HG03354 (cell line): ENCODE measurements at regions not wholly inside any gene's neighbourhood (a gene's known extent, or its start where the extent isn't known, plus 50 kb on each side); places are given as distances from the start of the nearest gene placed in this dataset.
"Not testable (repeated sequence)": the region's sequence is repeated elsewhere in the genome, so short reads cannot be mapped to it uniquely, and the experiment has no call there.

Experiments
- ATAC-seq: cut with Tn5 transposase; IDR thresholded peaks from one replicate; pipeline ENCODE4 v1.9.1; 2021; ENCODE audit warnings: mild to moderate bottlenecking; ENCODE audit not compliant: unreplicated experiment, poor library complexity, severe bottlenecking

DNA sequence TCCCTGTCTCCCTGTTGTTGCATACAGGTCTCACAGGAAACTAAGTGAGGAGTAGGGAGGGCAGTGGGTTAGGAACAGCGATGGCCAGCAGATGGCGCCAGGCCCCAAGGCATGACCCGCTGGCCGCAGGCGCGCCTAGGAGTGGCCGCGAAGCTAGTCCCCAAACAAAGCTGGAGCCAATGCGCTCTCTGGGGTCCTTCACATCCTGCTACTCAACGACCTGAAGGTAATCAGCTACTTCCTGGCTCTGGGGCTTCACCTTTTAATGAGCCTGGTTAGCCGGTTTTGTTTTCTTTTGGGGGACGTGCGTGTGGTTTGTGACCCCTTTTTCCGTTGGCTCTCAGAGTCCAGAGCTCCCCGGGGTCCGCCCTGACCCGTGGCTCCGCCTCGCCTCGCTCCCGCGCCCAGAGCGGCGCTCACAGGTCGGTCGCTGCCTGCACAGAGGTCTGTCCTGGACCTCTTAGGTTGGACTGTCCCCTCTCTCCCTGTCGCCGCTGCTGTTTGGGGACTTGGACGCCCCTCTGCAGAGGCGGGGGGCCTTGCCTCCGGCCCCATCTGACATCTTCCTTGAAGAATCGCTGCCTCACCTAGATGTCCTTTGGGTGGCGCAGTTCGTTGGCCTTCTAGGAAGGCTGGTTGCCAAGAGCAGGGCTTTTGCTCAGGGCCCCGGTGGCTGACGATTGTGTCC lies 62.2 kb upstream of the GTF3A start:
- peak; percentile 93 for ATAC-seq

DNA sequence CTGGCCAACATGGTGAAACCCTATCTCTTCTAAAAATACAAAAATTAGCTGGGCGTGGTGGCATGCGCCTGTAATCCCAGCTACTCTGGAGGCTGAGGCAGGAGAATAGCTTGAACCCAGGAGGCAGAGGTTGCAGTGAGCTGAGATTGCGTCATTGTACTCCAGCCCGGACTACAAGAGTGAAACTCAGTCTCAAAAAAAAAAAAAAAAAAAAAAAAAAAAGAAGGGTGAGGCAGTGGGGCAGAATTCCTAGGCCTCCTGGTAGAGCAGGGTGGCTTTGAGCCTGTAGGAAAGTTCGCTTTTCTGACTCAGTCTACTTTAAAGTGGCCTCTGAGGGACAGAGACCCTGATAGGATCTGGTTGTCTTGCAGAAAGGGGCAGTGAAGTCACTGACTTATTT lies 60.8 kb upstream of the GTF3A start:
- ATAC-seq: not testable (repeated sequence)

DNA sequence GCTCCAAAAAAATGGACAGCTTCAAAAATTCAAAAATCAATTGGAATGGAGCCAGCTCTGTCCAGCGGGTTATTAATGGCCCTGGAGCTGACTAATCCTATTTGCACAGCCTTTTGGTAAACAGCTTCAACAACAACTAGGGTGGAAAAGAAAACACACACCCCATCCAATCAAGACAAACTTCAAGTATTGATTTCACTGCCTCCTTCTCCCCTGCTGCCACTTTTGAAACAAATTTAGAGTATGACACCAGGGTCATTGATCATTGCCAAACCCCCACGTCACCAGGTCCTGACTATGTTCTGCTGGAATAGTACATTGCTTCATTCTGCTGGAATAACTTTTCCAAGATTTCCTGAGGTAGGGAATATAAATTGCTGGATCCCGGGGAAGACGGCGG lies 56.8 kb upstream of the GTF3A start:
- no peak for ATAC-seq

DNA sequence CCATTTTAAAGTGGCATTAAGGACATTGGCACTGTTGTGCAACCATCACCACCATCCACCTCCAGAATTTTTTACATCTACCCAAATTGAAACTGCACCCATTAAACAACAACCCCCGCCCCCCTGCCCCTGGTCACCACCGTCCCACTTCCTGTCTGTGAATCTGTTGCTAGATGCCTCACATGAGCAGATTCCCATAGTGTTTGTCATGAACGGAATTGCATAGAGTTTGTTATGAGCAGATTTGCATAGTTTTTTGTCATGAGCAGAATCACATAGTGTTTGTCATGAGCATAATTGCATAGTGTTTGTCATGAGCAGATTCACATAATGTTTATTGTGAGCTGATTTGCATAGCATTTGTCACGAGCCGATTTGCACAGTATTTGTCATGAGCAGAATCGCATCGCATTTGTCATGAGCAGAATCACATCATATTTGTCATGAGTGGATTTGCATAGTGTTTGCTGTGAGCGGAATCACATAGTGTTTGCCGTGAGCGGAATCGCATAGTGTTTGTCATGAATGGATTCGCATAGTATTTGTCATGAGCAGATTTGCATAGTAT lies 54.0 kb upstream of the GTF3A start:
- ATAC-seq: no peak

DNA sequence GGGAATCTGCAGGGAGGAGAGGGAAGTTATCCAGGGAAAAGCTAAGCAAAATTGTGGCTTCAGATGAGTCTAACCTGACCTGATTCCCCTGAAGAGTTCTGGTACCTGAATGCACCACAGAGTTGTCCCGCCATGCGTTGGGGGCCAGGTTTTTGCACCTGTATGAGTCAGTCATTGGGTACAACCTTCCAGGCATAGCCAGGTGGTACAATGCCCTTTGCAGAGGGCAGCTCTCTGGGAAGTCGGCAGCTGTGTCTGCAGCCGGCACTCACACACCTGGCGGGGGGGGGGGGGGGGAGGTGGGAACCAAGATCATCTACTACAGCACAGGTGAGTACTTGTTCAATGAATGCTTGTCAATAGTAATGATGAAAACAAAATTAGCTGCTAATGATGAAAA lies 52.5 kb upstream of the GTF3A start:
- no peak for ATAC-seq

DNA sequence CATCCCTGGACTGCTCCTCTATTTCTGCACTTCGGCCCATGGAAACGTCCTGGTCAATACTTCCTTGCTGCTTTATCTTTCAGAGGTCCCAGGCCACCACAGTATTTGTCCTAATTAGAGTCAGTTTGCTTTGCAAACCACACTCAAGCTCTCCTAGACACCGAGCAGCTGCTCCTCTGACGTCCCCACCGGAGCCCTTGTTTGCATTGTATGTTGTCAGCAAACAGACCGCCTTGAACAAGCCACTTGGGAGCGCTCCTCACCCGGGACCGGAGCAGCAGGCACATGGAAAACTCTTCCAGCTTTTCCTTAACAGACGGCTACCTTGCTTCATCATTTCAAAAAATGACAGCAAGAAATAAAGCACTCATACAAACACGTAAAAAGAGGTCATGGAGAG lies 51.5 kb upstream of the GTF3A start:
- ATAC-seq: no peak

DNA sequence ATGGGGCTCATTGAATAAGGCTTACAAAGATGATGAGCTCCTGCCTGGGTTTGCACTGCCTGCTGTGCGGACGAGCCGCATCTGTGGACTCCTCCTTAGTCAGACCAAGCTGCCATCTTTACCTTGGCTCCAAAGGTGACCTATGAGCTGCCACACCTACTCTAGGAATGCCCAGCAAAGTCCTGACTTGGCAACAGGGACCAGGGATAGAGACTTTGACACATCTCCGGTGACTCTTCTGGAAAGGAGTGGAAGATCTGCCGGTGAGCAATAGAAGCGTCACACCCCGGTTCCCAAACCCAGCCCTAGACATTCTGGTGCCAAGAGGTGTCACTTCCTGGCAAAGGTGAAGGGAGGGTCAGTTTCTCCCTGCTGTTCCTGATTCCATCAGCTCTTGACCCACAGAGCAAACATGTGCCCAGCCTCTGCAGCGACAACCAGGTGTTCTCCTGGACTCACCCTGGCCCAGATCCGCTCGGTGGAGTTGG lies 50.2 kb upstream of the GTF3A start:
- ATAC-seq: no peak
